ENCODE measurements at regions not wholly inside any gene's neighbourhood (a gene's known extent, or its start where the extent isn't known, plus 50 kb on each side); places are given as distances from the start of the nearest gene placed in this dataset.
"Not testable (repeated sequence)": the region's sequence is repeated elsewhere in the genome, so short reads cannot be mapped to it uniquely, and the experiment has no call there.

- Histone ChIP-seq H3K4me2 (ENCODE audit: low read length) (no peak overlapping the region), H3K36me3 (ENCODE audit: insufficient read depth, low read length) (no peaks in the 10 kb centered on the region), H2AFZ (ENCODE audit: low read depth, low read length) (no peak overlapping the region), H3K27me3 (ENCODE audit: insufficient read depth, low read depth, low read length) (no peaks in the 10 kb centered on the region), H3K4me3 (ENCODE audit: low read length) (no peak overlapping the region), H3K9ac (ENCODE audit: low read length) (no peak overlapping the region), H3K27ac (ENCODE audit: low read length) (no peak overlapping the region), H3K9me3 (ENCODE audit: low read length) (no peaks in the 10 kb centered on the region), H3K79me2 (replicated peaks; ENCODE audit: insufficient read depth, low read length) (no peaks in the 10 kb centered on the region), H4K20me1 (ENCODE audit: insufficient read depth) (no peaks in the 10 kb centered on the region), H3F3A (ENCODE audit: insufficient read depth, low read length, poor library complexity, severe bottlenecking) (no peaks in the 10 kb centered on the region), H3K9me2 (ENCODE audit: insufficient read depth, low read length) (no peaks in the 10 kb centered on the region)
- TF ChIP-seq SMC3 (conservative IDR thresholded peaks at IDR 0.05; ENCODE audit: poor library complexity), result no peak
- no peak for TF ChIP-seq POLR2AphosphoS5 (IDR thresholded peaks at IDR 0.05)
- TF ChIP-seq EP300 (conservative IDR thresholded peaks at IDR 0.05; ENCODE audit: poor library complexity, severe bottlenecking), result no peak
- TF ChIP-seq EZH2 (IDR thresholded peaks at IDR 0.05; ENCODE audit: borderline replicate concordance, insufficient read depth, low read length, poor library complexity, severe bottlenecking), result no peak
- no peak for TF ChIP-seq RAD21 (conservative IDR thresholded peaks at IDR 0.05)
- no peak for TF ChIP-seq CTCF (IDR thresholded peaks at IDR 0.05; ENCODE audit: poor library complexity, severe bottlenecking)
- no peak for TF ChIP-seq MXI1 (conservative IDR thresholded peaks at IDR 0.05; ENCODE audit: poor library complexity, severe bottlenecking)
- TF ChIP-seq TAF1 (IDR thresholded peaks at IDR 0.05; ENCODE audit: low read depth), result no peak
- no peak for TF ChIP-seq REST (IDR thresholded peaks at IDR 0.05; ENCODE audit: borderline replicate concordance)
Observed at GRCh38 chr12:90695415-90695814, 259.6 kb downstream of the CCER1 start.

GRCh38 chr12:90690120-90690519 is 264.9 kb downstream of the CCER1 start:
- Histone ChIP-seq H3K4me2 (ENCODE audit: low read length) (no peak overlapping the region), H3K27ac (ENCODE audit: low read length) (no peak overlapping the region), H4K20me1 (ENCODE audit: insufficient read depth) (no peaks in the 10 kb centered on the region), H3K36me3 (ENCODE audit: insufficient read depth, low read length) (no peaks in the 10 kb centered on the region), H3K9me2 (ENCODE audit: insufficient read depth, low read length) (no peaks in the 10 kb centered on the region), H3K9ac (ENCODE audit: low read length) (no peak overlapping the region), H3F3A (ENCODE audit: insufficient read depth, low read length, poor library complexity, severe bottlenecking) (no peaks in the 10 kb centered on the region), H3K9me3 (ENCODE audit: low read length) (no peaks in the 10 kb centered on the region), H2AFZ (ENCODE audit: low read depth, low read length) (no peak overlapping the region), H3K4me3 (ENCODE audit: low read length) (no peak overlapping the region), H3K27me3 (ENCODE audit: insufficient read depth, low read depth, low read length) (no peaks in the 10 kb centered on the region), H3K79me2 (replicated peaks; ENCODE audit: insufficient read depth, low read length) (no peaks in the 10 kb centered on the region)
- no peak for TF ChIP-seq TAF1 (IDR thresholded peaks at IDR 0.05; ENCODE audit: low read depth)
- no peak for TF ChIP-seq POLR2AphosphoS5 (IDR thresholded peaks at IDR 0.05)
- TF ChIP-seq EZH2 (IDR thresholded peaks at IDR 0.05; ENCODE audit: borderline replicate concordance, insufficient read depth, low read length, poor library complexity, severe bottlenecking), result no peak
- no peak for TF ChIP-seq SMC3 (conservative IDR thresholded peaks at IDR 0.05; ENCODE audit: poor library complexity)
- no peak for TF ChIP-seq REST (IDR thresholded peaks at IDR 0.05; ENCODE audit: borderline replicate concordance)
- no peak for TF ChIP-seq RAD21 (conservative IDR thresholded peaks at IDR 0.05)
- no peak for TF ChIP-seq EP300 (conservative IDR thresholded peaks at IDR 0.05; ENCODE audit: poor library complexity, severe bottlenecking)
- TF ChIP-seq CTCF (IDR thresholded peaks at IDR 0.05; ENCODE audit: poor library complexity, severe bottlenecking), result no peak
- no peak for TF ChIP-seq MXI1 (conservative IDR thresholded peaks at IDR 0.05; ENCODE audit: poor library complexity, severe bottlenecking)

- not testable (repeated sequence) for H3K9ac ChIP-seq (ENCODE audit: low read length)
Observed at GRCh38 chr12:90687682-90688081, 267.3 kb downstream of the CCER1 start.

More at GRCh38 chr12:90687682-90688081, 267.3 kb downstream of the CCER1 start:
- H3K79me2 ChIP-seq (replicated peaks; ENCODE audit: insufficient read depth, low read length); H3K27ac ChIP-seq (ENCODE audit: low read length); H3F3A ChIP-seq (ENCODE audit: insufficient read depth, low read length, poor library complexity, severe bottlenecking); H3K9me2 ChIP-seq (ENCODE audit: insufficient read depth, low read length); H3K4me2 ChIP-seq (ENCODE audit: low read length); H2AFZ ChIP-seq (ENCODE audit: low read depth, low read length); H4K20me1 ChIP-seq (ENCODE audit: insufficient read depth); H3K27me3 ChIP-seq (ENCODE audit: insufficient read depth, low read depth, low read length); H3K36me3 ChIP-seq (ENCODE audit: insufficient read depth, low read length); H3K9me3 ChIP-seq (ENCODE audit: low read length); H3K4me3 ChIP-seq (ENCODE audit: low read length): not testable (repeated sequence)

Data from neural cell (in vitro differentiated cells).